Caco-2 (cell line): ENCODE measurements at regions not wholly inside any gene's neighbourhood (a gene's known extent, or its start where the extent isn't known, plus 50 kb on each side); places are given as distances from the start of the nearest gene placed in this dataset.
"Not testable (repeated sequence)": the region's sequence is repeated elsewhere in the genome, so short reads cannot be mapped to it uniquely, and the experiment has no call there.

Source experiments
- BruUV-seq: library from RNA; stranded (reverse); fragments of 400-500 nt; replicated peaks from 2 replicates; lab custom pipeline; 2021; lab: Mats Ljungman, UMichigan
- CTCF ChIA-PET: fragments of 300-600 bp; sonication (Branson Sonifier 250); formaldehyde crosslinking; loops from one replicate; lab custom pipeline; 2022; ENCODE audit warnings: antibody characterized with exemption; lab: Charles Lee
- POLR2A ChIA-PET: fragments of 300-600 bp; sonication (Branson Sonifier 250); formaldehyde crosslinking; loops from one replicate; lab custom pipeline; 2022; ENCODE audit warnings: antibody characterized with exemption; lab: Charles Lee
- DNase-seq, 2 experiments: peaks; one replicate each; pipeline versions ENCODE4 v3.0.0 to v3.0.0-alpha.2; 2020 to 2022
- H3K27me3 ChIP-seq: replicated peaks from 2 replicates; pipeline ENCODE4 v1.6.0; 2011; ENCODE audit warnings: low read length; ENCODE audit not compliant: control insufficient read depth, insufficient read depth
- H3K36me3 ChIP-seq: 2 replicates; pipeline ENCODE4 v1.5.1; 2011; ENCODE audit warnings: low read length; ENCODE audit not compliant: control insufficient read depth, insufficient read depth
- H3K4me1 ChIP-seq: fragments of 250-450 bp; sonication (Bioruptor Pico); 2 replicates; pipeline ENCODE4 v1.5.1; 2020; ENCODE audit warnings: mild to moderate bottlenecking
- H3K4me3 ChIP-seq: 2 replicates; pipeline ENCODE4 v1.5.1; 2011; ENCODE audit warnings: low read depth, mild to moderate bottlenecking, control low read depth, low read length
- H3K9me3 ChIP-seq: fragments of 250-450 bp; sonication (Bioruptor Pico); 2 replicates; pipeline ENCODE4 v1.5.1; 2020; ENCODE audit warnings: mild to moderate bottlenecking, moderate library complexity
- H3K27ac Mint-ChIP-seq: one replicate; pipeline ENCODE4 v1.8.0; 2022; ENCODE audit warnings: mixed read lengths; ENCODE audit not compliant: unreplicated experiment
- H3K27me3 Mint-ChIP-seq: one replicate; pipeline ENCODE4 v1.8.0; 2022; ENCODE audit warnings: mixed read lengths; ENCODE audit not compliant: insufficient read depth, unreplicated experiment
- H3K36me3 Mint-ChIP-seq: one replicate; pipeline ENCODE4 v1.8.0; 2022; ENCODE audit warnings: mild to moderate bottlenecking, mixed read lengths; ENCODE audit not compliant: insufficient read depth, unreplicated experiment
- H3K4me1 Mint-ChIP-seq: one replicate; pipeline ENCODE4 v1.8.0; 2022; ENCODE audit warnings: low read depth, mixed read lengths; ENCODE audit not compliant: unreplicated experiment
- H3K4me3 Mint-ChIP-seq: one replicate; pipeline ENCODE4 v1.8.0; 2022; ENCODE audit warnings: mild to moderate bottlenecking, moderate library complexity, mixed read lengths; ENCODE audit not compliant: unreplicated experiment
- H3K9me3 Mint-ChIP-seq: one replicate; pipeline ENCODE4 v1.8.0; 2022; ENCODE audit warnings: mixed read lengths; ENCODE audit not compliant: unreplicated experiment
- intact Hi-C: fragments of 100-400 bp; cut with micrococcal nuclease; formaldehyde crosslinking; loops from one replicate; pipeline ENCODE4 v1.10.0; 2022; ENCODE audit not compliant: unreplicated experiment
- TF ChIP-seq, protein P1 (sequence below), 2 experiments: fragments of 200-600 bp in 1 of 2; IDR thresholded peaks; 1 replicate in 1 of 2; 2 replicates in 1 of 2; pipeline versions ENCODE4 v1.5.1 to v1.8.0; 2011 to 2022; ENCODE audit warnings: antibody characterized with exemption in 1 of 2, control low read depth in 1 of 2, inconsistent platforms in 1 of 2, low read depth in 1 of 2, low read length in 1 of 2, mild to moderate bottlenecking in 1 of 2, moderate library complexity in 1 of 2; ENCODE audit not compliant: insufficient read depth in 1 of 2, severe bottlenecking in 1 of 2, unreplicated experiment in 1 of 2

DNA sequence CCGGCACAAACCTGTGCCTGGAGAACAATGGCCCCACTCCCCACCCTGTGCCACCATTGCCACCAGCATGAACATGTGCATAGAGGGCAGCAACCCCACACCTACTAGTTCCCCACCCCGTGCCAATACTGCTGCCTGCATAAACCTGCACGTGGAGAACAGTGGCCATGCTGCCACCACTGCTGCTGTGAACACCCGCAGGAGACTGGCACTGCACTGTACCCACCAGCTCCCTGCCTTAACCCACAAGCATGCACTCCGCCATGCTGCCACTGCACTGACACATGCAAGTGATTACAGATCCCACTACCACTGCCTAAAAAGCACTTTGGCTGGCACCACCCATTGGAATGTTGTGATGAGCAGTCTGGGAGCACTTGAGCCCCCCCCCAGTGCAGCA is 77.3 kb downstream of the NAA11 start:
- no peaks in the 10 kb centered on the region for H3K4me1 Mint-ChIP-seq
- ChIA-PET CTCF (no interaction called here), POLR2A (no interaction called here)
- intact Hi-C loops = no loop called here
- Histone ChIP-seq H3K36me3 (no peaks in the 10 kb centered on the region), H3K27me3 (no peaks in the 10 kb centered on the region), H3K4me3 (no peak overlapping the region), H3K9me3 (no peaks in the 10 kb centered on the region), H3K4me1 (no peaks in the 10 kb centered on the region)
- BruUV-seq = no TSS peak
- no peak for DNase-seq
- H3K36me3 Mint-ChIP-seq = no peaks in the 10 kb centered on the region
- no peaks in the 10 kb centered on the region for H3K9me3 Mint-ChIP-seq
- H3K27me3 Mint-ChIP-seq = peaks cover 2% of the 10 kb centered on the region
- H3K27ac Mint-ChIP-seq = no peak overlapping the region
- TF ChIP-seq, protein P1, sequence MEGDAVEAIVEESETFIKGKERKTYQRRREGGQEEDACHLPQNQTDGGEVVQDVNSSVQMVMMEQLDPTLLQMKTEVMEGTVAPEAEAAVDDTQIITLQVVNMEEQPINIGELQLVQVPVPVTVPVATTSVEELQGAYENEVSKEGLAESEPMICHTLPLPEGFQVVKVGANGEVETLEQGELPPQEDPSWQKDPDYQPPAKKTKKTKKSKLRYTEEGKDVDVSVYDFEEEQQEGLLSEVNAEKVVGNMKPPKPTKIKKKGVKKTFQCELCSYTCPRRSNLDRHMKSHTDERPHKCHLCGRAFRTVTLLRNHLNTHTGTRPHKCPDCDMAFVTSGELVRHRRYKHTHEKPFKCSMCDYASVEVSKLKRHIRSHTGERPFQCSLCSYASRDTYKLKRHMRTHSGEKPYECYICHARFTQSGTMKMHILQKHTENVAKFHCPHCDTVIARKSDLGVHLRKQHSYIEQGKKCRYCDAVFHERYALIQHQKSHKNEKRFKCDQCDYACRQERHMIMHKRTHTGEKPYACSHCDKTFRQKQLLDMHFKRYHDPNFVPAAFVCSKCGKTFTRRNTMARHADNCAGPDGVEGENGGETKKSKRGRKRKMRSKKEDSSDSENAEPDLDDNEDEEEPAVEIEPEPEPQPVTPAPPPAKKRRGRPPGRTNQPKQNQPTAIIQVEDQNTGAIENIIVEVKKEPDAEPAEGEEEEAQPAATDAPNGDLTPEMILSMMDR (IDR thresholded peaks at IDR 0.05; ENCODE audit: insufficient read depth in 1 of 2, low read depth in 1 of 2, low read length in 1 of 2, severe bottlenecking in 1 of 2, unreplicated experiment in 1 of 2) = no peak
- H3K4me3 Mint-ChIP-seq = no peak overlapping the region

DNA sequence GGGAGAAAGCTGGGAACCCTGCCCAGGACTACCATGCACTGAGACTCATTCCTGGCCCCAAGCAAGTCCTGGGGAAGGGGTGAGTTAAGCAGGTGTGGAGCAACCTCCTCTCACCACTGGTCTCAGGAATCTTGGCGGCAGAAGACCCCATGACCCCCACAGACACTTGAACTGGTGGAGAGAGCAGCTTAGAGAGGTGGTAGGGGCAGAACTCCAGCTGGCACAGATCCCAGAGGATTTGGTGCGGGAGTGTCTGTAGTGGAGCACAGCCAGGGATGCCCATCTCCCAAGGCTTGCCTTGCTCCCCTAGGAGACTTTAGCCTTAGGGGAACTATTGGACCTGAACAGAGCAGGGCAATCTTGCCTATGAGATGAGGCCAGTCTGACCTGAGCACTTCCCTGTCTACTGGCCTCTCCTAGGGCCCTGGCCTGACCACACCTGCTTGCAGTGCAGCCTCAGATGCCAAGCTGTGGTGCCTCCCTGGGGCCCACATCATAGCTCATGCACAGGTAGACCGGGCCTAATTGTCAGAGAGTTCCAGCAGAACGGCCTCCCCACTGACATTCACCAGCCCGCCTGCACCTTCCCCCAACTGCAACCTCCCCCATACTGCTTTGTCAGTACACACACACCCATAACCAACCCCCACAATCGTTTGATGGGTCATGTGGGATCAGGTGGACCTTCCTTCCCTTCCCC is 78.0 kb downstream of the NAA11 start:
- ChIA-PET POLR2A (no interaction called here), CTCF (no interaction called here)
- no peaks in the 10 kb centered on the region for H3K4me1 ChIP-seq
- Mint-ChIP-seq H3K27ac (no peak overlapping the region), H3K36me3 (no peaks in the 10 kb centered on the region), H3K4me1 (no peaks in the 10 kb centered on the region), H3K9me3 (no peaks in the 10 kb centered on the region), H3K4me3 (no peak overlapping the region), H3K27me3 (no peaks in the 10 kb centered on the region)
- no peak for DNase-seq
- H3K9me3 ChIP-seq = no peaks in the 10 kb centered on the region
- H3K27me3 ChIP-seq = no peaks in the 10 kb centered on the region
- no peak overlapping the region for H3K4me3 ChIP-seq
- intact Hi-C loops = no loop called here
- TF ChIP-seq, protein P1 (IDR thresholded peaks at IDR 0.05; ENCODE audit: insufficient read depth in 1 of 2, low read depth in 1 of 2, low read length in 1 of 2, severe bottlenecking in 1 of 2, unreplicated experiment in 1 of 2) = no peak
- no TSS peak for BruUV-seq
- H3K36me3 ChIP-seq = no peaks in the 10 kb centered on the region

DNA sequence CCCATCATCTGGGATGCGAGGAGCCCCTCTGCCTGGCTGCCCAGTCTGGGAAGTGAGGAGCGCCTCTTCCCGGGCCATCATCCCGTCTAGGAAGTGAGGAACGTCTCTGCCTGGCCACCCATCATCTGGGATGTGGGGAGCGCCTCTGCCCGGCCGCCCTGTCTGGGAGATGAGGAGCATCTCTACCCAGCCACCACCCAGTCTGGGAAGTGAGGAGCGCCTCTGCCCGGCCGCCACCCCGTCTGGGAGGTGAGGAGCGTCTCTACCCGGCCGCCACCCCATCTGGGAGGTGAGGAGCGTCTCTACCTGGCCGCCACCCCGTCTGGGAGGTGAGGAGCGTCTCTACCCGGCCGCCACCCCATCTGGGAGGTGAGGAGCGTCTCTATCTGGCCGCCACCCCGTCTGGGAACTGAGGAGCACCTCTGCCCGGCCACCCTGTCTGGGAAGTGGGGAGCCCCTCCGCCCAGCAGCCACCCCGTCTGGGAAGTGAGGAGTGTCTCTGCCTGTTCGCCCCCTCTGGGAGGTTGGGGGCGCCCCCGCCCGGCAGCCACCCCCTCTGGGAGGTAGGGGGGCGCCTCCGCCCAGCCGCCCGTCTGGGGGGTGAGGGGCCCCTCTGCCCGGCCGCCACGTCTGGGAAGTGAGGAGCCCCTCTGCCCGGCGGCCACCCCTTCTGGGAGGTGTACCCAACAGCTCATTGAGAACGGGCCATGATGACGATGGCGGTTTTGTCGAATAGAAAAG is 80.5 kb downstream of the NAA11 start:
- H3K27me3 Mint-ChIP-seq, DNase-seq, H3K4me1 Mint-ChIP-seq, H3K9me3 Mint-ChIP-seq, H3K9me3 ChIP-seq, H3K4me1 ChIP-seq, H3K27me3 ChIP-seq, POLR2A ChIA-PET, H3K36me3 Mint-ChIP-seq, H3K4me3 ChIP-seq, intact Hi-C loops, CTCF ChIA-PET, H3K36me3 ChIP-seq, BruUV-seq, H3K4me3 Mint-ChIP-seq, H3K27ac Mint-ChIP-seq: not testable (repeated sequence)
